ENCODE measurements at regions not wholly inside any gene's neighbourhood (a gene's known extent, or its start where the extent isn't known, plus 50 kb on each side); places are given as distances from the start of the nearest gene placed in this dataset.
"Not testable (repeated sequence)": the region's sequence is repeated elsewhere in the genome, so short reads cannot be mapped to it uniquely, and the experiment has no call there.

GRCh38 chr1:176396604-176397395, 66.2 kb upstream of the PAPPA2 start:
- H3K27ac Mint-ChIP-seq; H3K4me1 Mint-ChIP-seq (ENCODE audit: unreplicated experiment); H3K36me3 Mint-ChIP-seq; DNase-seq (ENCODE audit: extremely low spot score, unreplicated experiment); H3K4me3 Mint-ChIP-seq; H3K27me3 Mint-ChIP-seq; H3K9me3 Mint-ChIP-seq: not testable (repeated sequence)

- H3K4me3 Mint-ChIP-seq: no peak overlapping the region
- H3K4me1 Mint-ChIP-seq (ENCODE audit: unreplicated experiment): no peaks in the 10 kb centered on the region
- no peak for DNase-seq (ENCODE audit: extremely low spot score, unreplicated experiment)
- no peaks in the 10 kb centered on the region for H3K27me3 Mint-ChIP-seq
- no peaks in the 10 kb centered on the region for H3K36me3 Mint-ChIP-seq
- TF ChIP-seq, protein P1, sequence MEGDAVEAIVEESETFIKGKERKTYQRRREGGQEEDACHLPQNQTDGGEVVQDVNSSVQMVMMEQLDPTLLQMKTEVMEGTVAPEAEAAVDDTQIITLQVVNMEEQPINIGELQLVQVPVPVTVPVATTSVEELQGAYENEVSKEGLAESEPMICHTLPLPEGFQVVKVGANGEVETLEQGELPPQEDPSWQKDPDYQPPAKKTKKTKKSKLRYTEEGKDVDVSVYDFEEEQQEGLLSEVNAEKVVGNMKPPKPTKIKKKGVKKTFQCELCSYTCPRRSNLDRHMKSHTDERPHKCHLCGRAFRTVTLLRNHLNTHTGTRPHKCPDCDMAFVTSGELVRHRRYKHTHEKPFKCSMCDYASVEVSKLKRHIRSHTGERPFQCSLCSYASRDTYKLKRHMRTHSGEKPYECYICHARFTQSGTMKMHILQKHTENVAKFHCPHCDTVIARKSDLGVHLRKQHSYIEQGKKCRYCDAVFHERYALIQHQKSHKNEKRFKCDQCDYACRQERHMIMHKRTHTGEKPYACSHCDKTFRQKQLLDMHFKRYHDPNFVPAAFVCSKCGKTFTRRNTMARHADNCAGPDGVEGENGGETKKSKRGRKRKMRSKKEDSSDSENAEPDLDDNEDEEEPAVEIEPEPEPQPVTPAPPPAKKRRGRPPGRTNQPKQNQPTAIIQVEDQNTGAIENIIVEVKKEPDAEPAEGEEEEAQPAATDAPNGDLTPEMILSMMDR (conservative IDR thresholded peaks at IDR 0.05): no peak
- peaks cover 6% of the 10 kb centered on the region for H3K9me3 Mint-ChIP-seq
- no peak overlapping the region for H3K27ac Mint-ChIP-seq
Observed at GRCh38 chr1:176391621-176392020, 71.4 kb upstream of the PAPPA2 start.

- peaks cover 6% of the 10 kb centered on the region for H3K9me3 Mint-ChIP-seq
- H3K27ac Mint-ChIP-seq: no peak overlapping the region
- H3K4me3 Mint-ChIP-seq: no peak overlapping the region
- no peaks in the 10 kb centered on the region for H3K36me3 Mint-ChIP-seq
- DNase-seq (ENCODE audit: extremely low spot score, unreplicated experiment): no peak
- H3K27me3 Mint-ChIP-seq: no peaks in the 10 kb centered on the region
- TF ChIP-seq, protein P1 (conservative IDR thresholded peaks at IDR 0.05): no peak
- H3K4me1 Mint-ChIP-seq (ENCODE audit: unreplicated experiment): no peaks in the 10 kb centered on the region
Observed at GRCh38 chr1:176384841-176385240, 78.1 kb upstream of the PAPPA2 start.

DNA sequence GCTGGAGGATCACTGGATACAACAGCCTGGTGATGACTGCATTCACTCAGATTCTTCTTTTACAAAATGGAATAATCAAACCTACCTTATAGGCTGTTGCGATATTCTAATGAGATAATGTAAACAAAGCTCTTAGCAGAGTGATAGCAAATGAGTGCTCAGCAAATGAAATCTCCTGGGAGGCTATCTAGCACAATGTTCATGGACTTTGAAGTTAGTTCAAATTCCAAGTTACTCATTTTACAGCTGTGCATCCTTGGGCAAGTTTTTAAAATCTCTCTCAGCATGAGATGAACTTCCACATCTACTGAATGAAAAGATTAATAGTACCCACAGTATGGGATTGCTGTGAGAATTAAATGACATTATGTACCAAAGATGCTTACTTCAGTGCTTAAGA, 80.8 kb upstream of the PAPPA2 start:
- no peaks in the 10 kb centered on the region for H3K36me3 Mint-ChIP-seq
- H3K4me3 Mint-ChIP-seq: no peak overlapping the region
- DNase-seq (ENCODE audit: extremely low spot score, unreplicated experiment): no peak
- no peaks in the 10 kb centered on the region for H3K4me1 Mint-ChIP-seq (ENCODE audit: unreplicated experiment)
- H3K27me3 Mint-ChIP-seq: no peaks in the 10 kb centered on the region
- no peak overlapping the region for H3K27ac Mint-ChIP-seq
- TF ChIP-seq, protein P1 (conservative IDR thresholded peaks at IDR 0.05): no peak
- no peaks in the 10 kb centered on the region for H3K9me3 Mint-ChIP-seq

GRCh38 chr1:176379626-176380339, 83.2 kb upstream of the PAPPA2 start:
- no peak for DNase-seq (ENCODE audit: extremely low spot score, unreplicated experiment)
- H3K4me3 Mint-ChIP-seq: no peak overlapping the region
- TF ChIP-seq, protein P1 (conservative IDR thresholded peaks at IDR 0.05): no peak
- no peaks in the 10 kb centered on the region for H3K4me1 Mint-ChIP-seq (ENCODE audit: unreplicated experiment)
- H3K27me3 Mint-ChIP-seq: no peaks in the 10 kb centered on the region
- no peak overlapping the region for H3K27ac Mint-ChIP-seq
- no peaks in the 10 kb centered on the region for H3K36me3 Mint-ChIP-seq
- H3K9me3 Mint-ChIP-seq: no peaks in the 10 kb centered on the region

- H3K36me3 Mint-ChIP-seq: no peaks in the 10 kb centered on the region
- H3K9me3 Mint-ChIP-seq: no peaks in the 10 kb centered on the region
- no peak overlapping the region for H3K4me3 Mint-ChIP-seq
- H3K4me1 Mint-ChIP-seq (ENCODE audit: unreplicated experiment): no peaks in the 10 kb centered on the region
- H3K27me3 Mint-ChIP-seq: no peaks in the 10 kb centered on the region
- no peak overlapping the region for H3K27ac Mint-ChIP-seq
- peak; percentile 81 for DNase-seq (ENCODE audit: extremely low spot score, unreplicated experiment)
- TF ChIP-seq, protein P1 (conservative IDR thresholded peaks at IDR 0.05): peak; percentile 94
Observed at GRCh38 chr1:176374967-176375569, 87.9 kb upstream of the PAPPA2 start.
